HEK293 (cell line): ENCODE measurements at regions not wholly inside any gene's neighbourhood (a gene's known extent, or its start where the extent isn't known, plus 50 kb on each side); places are given as distances from the start of the nearest gene placed in this dataset.

ENCODE experiments used
- CTCF ChIA-PET: fragments of 350-600 bp; formaldehyde crosslinking; extraction: SDS; loops from one replicate; lab custom pipeline; 2021; ENCODE audit warnings: antibody characterized with exemption; lab: Yijun Ruan, JAX
- POLR2A ChIA-PET: fragments of 300-600 bp; formaldehyde crosslinking; extraction: SDS; loops from one replicate; lab custom pipeline; 2020; ENCODE audit warnings: antibody characterized with exemption, inconsistent platforms; lab: Yijun Ruan, JAX
- H3K27ac ChIP-seq: fragments of 200-500 bp; sonication (Bioruptor generic); 2 replicates; pipeline ENCODE4 v1.5.1; 2014; ENCODE audit warnings: low read depth, low read length, control low read depth, inconsistent platforms; ENCODE audit errors: extremely low read depth
- H3K36me3 ChIP-seq, 2 experiments: fragments of 200-500 bp in 1 of 2; sonication (Bioruptor generic) in 1 of 2; 1 replicate in 1 of 2; 2 replicates in 1 of 2; pipeline ENCODE4 v1.5.1; 2014 to 2017; ENCODE audit warnings: inconsistent platforms in 2 of 2, low read length in 2 of 2; ENCODE audit not compliant: control insufficient read depth in 2 of 2, insufficient read depth in 1 of 2
- H3K4me1 ChIP-seq: fragments of 200-500 bp; sonication (Bioruptor generic); 2 replicates; pipeline ENCODE4 v1.5.1; 2014; ENCODE audit warnings: mild to moderate bottlenecking, low read length, inconsistent platforms; ENCODE audit not compliant: control insufficient read depth, insufficient read depth
- H3K4me3 ChIP-seq: 2 replicates; pipeline ENCODE4 v1.5.1; 2011; ENCODE audit warnings: low read depth, mild to moderate bottlenecking, control low read depth, low read length, moderate library complexity
- H3K9me3 ChIP-seq: fragments of 200-500 bp; sonication (Bioruptor generic); 2 replicates; pipeline ENCODE4 v1.5.1; 2014; ENCODE audit warnings: low read depth, low read length, inconsistent platforms; ENCODE audit not compliant: control insufficient read depth, insufficient read depth
- CTCF ChIP-seq: fragments of 450-650 bp; formaldehyde crosslinking; IDR thresholded peaks from 2 replicates; pipeline ENCODE4 v1.5.1; 2016; ENCODE audit warnings: missing biosample characterization, missing genetic modification characterization
- FEZF1 ChIP-seq: fragments of 450-650 bp; formaldehyde crosslinking; IDR thresholded peaks from 2 replicates; pipeline ENCODE4 v1.5.1; 2016; ENCODE audit warnings: missing biosample characterization, missing genetic modification characterization
- ZBTB10 ChIP-seq: fragments of 450-650 bp; formaldehyde crosslinking; IDR thresholded peaks from 2 replicates; pipeline ENCODE4 v1.5.1; 2016; ENCODE audit warnings: missing biosample characterization, missing genetic modification characterization
- ZFP3 ChIP-seq: fragments of 450-650 bp; formaldehyde crosslinking; IDR thresholded peaks from 2 replicates; pipeline ENCODE4 v1.5.1; 2016; ENCODE audit warnings: low read depth, missing biosample characterization, missing genetic modification characterization
- ZNF112 ChIP-seq: fragments of 450-650 bp; formaldehyde crosslinking; IDR thresholded peaks from 2 replicates; pipeline ENCODE4 v1.5.0; 2017; ENCODE audit warnings: missing biosample characterization, missing genetic modification characterization
- ZNF146 ChIP-seq: fragments of 450-650 bp; formaldehyde crosslinking; IDR thresholded peaks from 2 replicates; pipeline ENCODE4 v1.5.1; 2016; ENCODE audit warnings: missing biosample characterization, missing genetic modification characterization
- ZNF16 ChIP-seq: fragments of 450-650 bp; formaldehyde crosslinking; IDR thresholded peaks from 2 replicates; pipeline ENCODE4 v1.5.1; 2016; ENCODE audit warnings: low read depth, missing biosample characterization, missing genetic modification characterization
- ZNF202 ChIP-seq: fragments of 450-650 bp; formaldehyde crosslinking; IDR thresholded peaks from 2 replicates; pipeline ENCODE4 v1.5.1; 2016; ENCODE audit warnings: missing biosample characterization, missing genetic modification characterization, borderline replicate concordance
- ZNF221 ChIP-seq: fragments of 450-650 bp; formaldehyde crosslinking; IDR thresholded peaks from 2 replicates; pipeline ENCODE4 v1.5.1; 2017; ENCODE audit warnings: missing biosample characterization, missing genetic modification characterization, borderline replicate concordance
- ZNF223 ChIP-seq: fragments of 450-650 bp; formaldehyde crosslinking; IDR thresholded peaks from 2 replicates; pipeline ENCODE4 v1.5.1; 2016; ENCODE audit warnings: missing biosample characterization, missing genetic modification characterization
- ZNF37A ChIP-seq: fragments of 450-650 bp; IDR thresholded peaks from 2 replicates; pipeline ENCODE4 v1.5.1; 2018; ENCODE audit warnings: missing biosample characterization, missing genetic modification characterization
- ZNF423 ChIP-seq: fragments of 450-650 bp; formaldehyde crosslinking; IDR thresholded peaks from 2 replicates; pipeline ENCODE4 v1.5.1; 2016; ENCODE audit warnings: missing biosample characterization, missing genetic modification characterization
- ZNF473 ChIP-seq: fragments of 450-650 bp; formaldehyde crosslinking; IDR thresholded peaks from 2 replicates; pipeline ENCODE4 v1.5.1; 2017; ENCODE audit warnings: missing biosample characterization, missing genetic modification characterization
- ZNF585B ChIP-seq: fragments of 450-650 bp; formaldehyde crosslinking; IDR thresholded peaks from 2 replicates; pipeline ENCODE4 v1.5.1; 2016; ENCODE audit warnings: missing biosample characterization, missing genetic modification characterization
- ZNF596 ChIP-seq: fragments of 450-650 bp; IDR thresholded peaks from 2 replicates; pipeline ENCODE4 v1.5.0; 2018; ENCODE audit warnings: missing biosample characterization, mild to moderate bottlenecking, missing genetic modification characterization, moderate library complexity
- ZNF670 ChIP-seq: fragments of 450-650 bp; formaldehyde crosslinking; IDR thresholded peaks from 2 replicates; pipeline ENCODE4 v1.5.1; 2016; ENCODE audit warnings: missing biosample characterization, missing genetic modification characterization, low read depth
- ZNF692 ChIP-seq: fragments of 450-650 bp; formaldehyde crosslinking; IDR thresholded peaks from 2 replicates; pipeline ENCODE4 v1.5.1; 2016; ENCODE audit warnings: missing biosample characterization, missing genetic modification characterization
- ZNF701 ChIP-seq: fragments of 450-650 bp; formaldehyde crosslinking; IDR thresholded peaks from 2 replicates; pipeline ENCODE4 v1.5.1; 2016; ENCODE audit warnings: missing biosample characterization, missing genetic modification characterization
- TF ChIP-seq, protein P1 (sequence below): fragments of 450-650 bp; formaldehyde crosslinking; IDR thresholded peaks from 2 replicates; pipeline ENCODE4 v1.5.1; 2017; ENCODE audit warnings: missing biosample characterization, mild to moderate bottlenecking, missing genetic modification characterization, moderate library complexity

DNA sequence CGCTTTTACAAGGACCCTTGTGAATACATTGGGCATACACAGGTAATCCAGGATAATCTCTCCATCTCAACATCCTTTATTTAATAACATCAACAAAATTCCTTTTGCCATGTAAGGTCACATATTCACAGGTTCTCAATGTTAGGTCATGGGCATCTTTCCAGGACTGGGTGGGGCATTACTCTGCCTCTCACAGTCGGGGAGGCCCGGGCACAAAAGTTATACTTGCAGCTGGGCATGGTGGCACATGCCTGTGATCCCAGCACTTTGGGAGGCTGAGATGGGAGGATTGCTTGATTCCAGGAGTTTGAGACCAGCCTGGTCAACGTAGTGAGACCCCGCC, 93.7 kb upstream of the AP1S2 start:
- Histone ChIP-seq H3K27ac (no peak overlapping the region), H3K4me1 (no peaks in the 10 kb centered on the region), H3K36me3 (no peaks in the 10 kb centered on the region), H3K9me3 (no peaks in the 10 kb centered on the region), H3K4me3 (no peak overlapping the region)
- CTCF ChIA-PET, result no interaction called here
- TF ChIP-seq CTCF (tag by site-specific recombination) (no peak), ZBTB10 (tag by site-specific recombination) (no peak), ZNF146 (no peak), ZNF16 (no peak), ZNF692 (tag by site-specific recombination) (no peak), ZNF473 (no peak), ZNF112 (tag by site-specific recombination) (no peak), ZNF221 (tag by site-specific recombination) (no peak), ZNF37A (tag by site-specific recombination) (no peak)
- POLR2A ChIA-PET, result no interaction called here

DNA sequence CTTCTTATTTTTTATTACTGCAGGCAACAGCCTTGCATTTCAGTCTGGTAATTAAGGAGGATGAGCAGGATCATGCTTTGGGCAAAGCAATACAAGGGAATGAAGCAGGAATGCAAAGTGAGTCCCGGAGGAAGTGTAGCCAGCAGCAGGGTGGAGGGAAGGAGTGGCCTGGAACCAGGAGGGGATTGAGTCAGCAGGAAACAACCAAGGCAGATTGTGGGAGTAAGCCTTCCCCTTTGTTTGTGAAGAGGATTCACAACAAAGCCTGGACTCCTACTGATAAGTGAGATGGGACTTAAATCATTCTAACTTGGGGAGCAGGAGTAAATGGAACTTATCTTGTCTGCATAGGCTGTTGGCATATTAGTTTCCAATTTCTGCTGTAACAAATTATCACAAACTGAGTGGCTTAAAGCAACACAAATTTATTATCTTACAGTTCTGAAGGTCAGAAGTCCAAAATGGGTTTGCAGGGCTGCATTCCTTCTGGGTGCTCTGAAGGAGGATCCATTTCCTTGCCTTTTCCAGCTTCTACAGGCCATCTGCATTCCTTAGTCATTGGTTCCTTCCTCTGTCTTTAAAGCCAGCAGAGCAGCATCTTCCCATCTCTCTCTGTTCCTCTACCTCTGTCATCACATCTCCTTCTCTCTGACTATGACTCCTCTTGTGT, 93.2 kb upstream of the AP1S2 start:
- Histone ChIP-seq H3K36me3 (no peaks in the 10 kb centered on the region), H3K4me1 (no peaks in the 10 kb centered on the region), H3K4me3 (no peak overlapping the region), H3K9me3 (no peaks in the 10 kb centered on the region), H3K27ac (no peak overlapping the region)
- CTCF ChIA-PET, result no interaction called here
- TF ChIP-seq ZNF146 (no peak), ZNF670 (tag by site-specific recombination) (no peak), ZNF223 (tag by site-specific recombination) (no peak), ZNF585B (tag by site-specific recombination) (no peak), ZFP3 (tag by site-specific recombination) (no peak), ZNF701 (no peak), FEZF1 (tag by site-specific recombination) (no peak), ZNF202 (no peak), ZNF596 (no peak), ZNF423 (no peak)
- TF ChIP-seq, protein P1, sequence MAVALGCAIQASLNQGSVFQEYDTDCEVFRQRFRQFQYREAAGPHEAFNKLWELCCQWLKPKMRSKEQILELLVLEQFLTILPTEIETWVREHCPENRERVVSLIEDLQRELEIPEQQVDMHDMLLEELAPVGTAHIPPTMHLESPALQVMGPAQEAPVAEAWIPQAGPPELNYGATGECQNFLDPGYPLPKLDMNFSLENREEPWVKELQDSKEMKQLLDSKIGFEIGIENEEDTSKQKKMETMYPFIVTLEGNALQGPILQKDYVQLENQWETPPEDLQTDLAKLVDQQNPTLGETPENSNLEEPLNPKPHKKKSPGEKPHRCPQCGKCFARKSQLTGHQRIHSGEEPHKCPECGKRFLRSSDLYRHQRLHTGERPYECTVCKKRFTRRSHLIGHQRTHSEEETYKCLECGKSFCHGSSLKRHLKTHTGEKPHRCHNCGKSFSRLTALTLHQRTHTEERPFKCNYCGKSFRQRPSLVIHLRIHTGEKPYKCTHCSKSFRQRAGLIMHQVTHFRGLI (tag by site-specific recombination), result no peak
- POLR2A ChIA-PET, result no interaction called here
